IMR-90 (cell line): ENCODE measurements at regions not wholly inside any gene's neighbourhood (a gene's known extent, or its start where the extent isn't known, plus 50 kb on each side); places are given as distances from the start of the nearest gene placed in this dataset.
A peak's percentile ranks its signal among the peaks of the same experiment; 100 is the strongest.

Source experiments
- ATAC-seq: fragments of 200-7000 bp; cut with Tn5 transposase; 2 replicates; pipeline ENCODE4 v1.9.1; 2020; ENCODE audit warnings: low read depth, mild to moderate bottlenecking, moderate library complexity
- BruUV-seq: library from RNA; stranded (reverse); fragments of 400-500 nt; replicated peaks from 2 replicates; lab custom pipeline; 2021; lab: Mats Ljungman, UMichigan
- CTCF ChIA-PET: fragments of 300-600 bp; formaldehyde crosslinking; extraction: SDS; loops from one replicate; lab custom pipeline; 2021; ENCODE audit warnings: antibody characterized with exemption; lab: Yijun Ruan, JAX
- POLR2A ChIA-PET: fragments of 300-600 bp; sonication (Branson Sonifier 250); formaldehyde crosslinking; loops from one replicate; lab custom pipeline; 2022; ENCODE audit warnings: antibody characterized with exemption; ENCODE audit not compliant: unreplicated experiment; lab: Charles Lee
- DNase-seq: peaks from one replicate; pipeline ENCODE4 v3.0.0; 2013
- H2AFZ ChIP-seq: replicated peaks from 2 replicates; pipeline ENCODE3; 2013; ENCODE audit warnings: low read length, mild to moderate bottlenecking; ENCODE audit not compliant: poor library complexity
- H2AK5ac ChIP-seq: 2 replicates; pipeline ENCODE4 v1.6.1; 2013; ENCODE audit warnings: low read depth, low read length, inconsistent platforms
- H2AK9ac ChIP-seq: replicated peaks from 2 replicates; pipeline ENCODE3; 2013; ENCODE audit warnings: mild to moderate bottlenecking, low read depth, low read length, moderate library complexity; ENCODE audit not compliant: poor library complexity
- H2BK120ac ChIP-seq: 2 replicates; pipeline ENCODE4 v1.6.1; 2013; ENCODE audit warnings: low read depth, low read length, inconsistent platforms
- H2BK15ac ChIP-seq: 3 replicates; pipeline ENCODE4 v1.6.1; 2013; ENCODE audit warnings: low read depth, low read length, inconsistent platforms
- H2BK20ac ChIP-seq: 2 replicates; pipeline ENCODE4 v1.6.1; 2013; ENCODE audit warnings: low read depth, mild to moderate bottlenecking, inconsistent platforms, low read length, moderate library complexity
- H2BK5ac ChIP-seq: 2 replicates; pipeline ENCODE4 v1.6.1; 2013; ENCODE audit warnings: mild to moderate bottlenecking, low read depth, low read length, inconsistent platforms; ENCODE audit not compliant: poor library complexity, severe bottlenecking
- H3K14ac ChIP-seq: replicated peaks from 2 replicates; pipeline ENCODE4 v1.6.1; 2013; ENCODE audit warnings: low read depth, low read length, inconsistent platforms
- H3K18ac ChIP-seq: 2 replicates; pipeline ENCODE4 v1.6.1; 2013; ENCODE audit warnings: low read depth, low read length, control low read depth
- H3K23ac ChIP-seq: 2 replicates; pipeline ENCODE4 v1.6.1; 2013; ENCODE audit warnings: low read depth, low read length, inconsistent platforms
- H3K27ac ChIP-seq: 2 replicates; pipeline ENCODE4 v1.5.1; 2013; ENCODE audit warnings: mild to moderate bottlenecking, control low read depth, low read length; ENCODE audit not compliant: insufficient read depth
- H3K27me3 ChIP-seq: 2 replicates; pipeline ENCODE4 v1.6.1; 2013; ENCODE audit warnings: low read length; ENCODE audit not compliant: control insufficient read depth, insufficient read depth
- H3K36me3 ChIP-seq: 2 replicates; pipeline ENCODE4 v1.6.1; 2013; ENCODE audit warnings: low read length, mixed read lengths; ENCODE audit not compliant: control insufficient read depth, insufficient read depth
- H3K4ac ChIP-seq: 2 replicates; pipeline ENCODE4 v1.6.1; 2013; ENCODE audit warnings: low read depth, low read length, inconsistent platforms
- H3K4me1 ChIP-seq: 2 replicates; pipeline ENCODE4 v1.6.1; 2013; ENCODE audit warnings: low read length, mixed read lengths; ENCODE audit not compliant: control insufficient read depth, insufficient read depth
- H3K4me2 ChIP-seq: 2 replicates; pipeline ENCODE4 v1.6.1; 2013; ENCODE audit warnings: low read depth, mild to moderate bottlenecking, control low read depth, low read length, moderate library complexity
- H3K4me3 ChIP-seq: 2 replicates; pipeline ENCODE4 v1.5.1; 2013; ENCODE audit warnings: low read depth, mild to moderate bottlenecking, control low read depth, low read length, moderate library complexity; ENCODE audit not compliant: insufficient read depth
- H3K56ac ChIP-seq: 2 replicates; pipeline ENCODE4 v1.6.1; 2013; ENCODE audit warnings: low read length, inconsistent platforms; ENCODE audit not compliant: insufficient read depth; ENCODE audit errors: extremely low read depth
- H3K79me1 ChIP-seq, 2 experiments: 2 replicates each; pipeline ENCODE4 v1.6.1; 2013; ENCODE audit warnings: low read length in 2 of 2, inconsistent platforms in 1 of 2, low read depth in 1 of 2
- H3K9ac ChIP-seq: 2 replicates; pipeline ENCODE4 v1.6.1; 2013; ENCODE audit warnings: low read depth, low read length, control low read depth
- H3K9me1 ChIP-seq: 2 replicates; pipeline ENCODE4 v1.6.1; 2013; ENCODE audit warnings: low read length, inconsistent platforms; ENCODE audit not compliant: insufficient read depth
- H3K9me3 ChIP-seq: 2 replicates; pipeline ENCODE4 v1.6.1; 2013; ENCODE audit warnings: low read length; ENCODE audit not compliant: control insufficient read depth, insufficient read depth
- H4K20me1 ChIP-seq: 2 replicates; pipeline ENCODE4 v1.6.1; 2013; ENCODE audit warnings: low read length, inconsistent platforms; ENCODE audit not compliant: insufficient read depth
- H4K5ac ChIP-seq: 2 replicates; pipeline ENCODE4 v1.6.1; 2013; ENCODE audit warnings: mild to moderate bottlenecking, low read depth, low read length, control low read depth
- H4K8ac ChIP-seq, 2 experiments: 2 replicates each; pipeline ENCODE4 v1.6.1; 2013; ENCODE audit warnings: low read depth in 2 of 2, low read length in 2 of 2, control low read depth in 1 of 2, inconsistent platforms in 1 of 2
- H4K91ac ChIP-seq: 2 replicates; pipeline ENCODE4 v1.6.1; 2013; ENCODE audit warnings: low read depth, low read length, inconsistent platforms; ENCODE audit not compliant: insufficient read depth
- CTCF ChIP-seq: conservative IDR thresholded peaks from 2 replicates; pipeline ENCODE4 v1.5.1; 2012; ENCODE audit warnings: mild to moderate bottlenecking, low read depth, low read length, improper control_type of control experiment
- ELK1 ChIP-seq: fragments of 150-350 bp; IDR thresholded peaks from 2 replicates; pipeline ENCODE4 v1.6.1; 2016; ENCODE audit warnings: low read depth, mild to moderate bottlenecking, low read length, moderate library complexity, borderline replicate concordance
- MXI1 ChIP-seq: IDR thresholded peaks from 2 replicates; pipeline ENCODE4 v1.6.1; 2012; ENCODE audit warnings: low read depth, mild to moderate bottlenecking, low read length, moderate library complexity, borderline replicate concordance
- SMC3 ChIP-seq: fragments of 150-350 bp; IDR thresholded peaks from 2 replicates; pipeline ENCODE4 v1.6.1; 2016; ENCODE audit warnings: low read depth, mild to moderate bottlenecking, antibody characterized with exemption, low read length, moderate library complexity
- dilution Hi-C: fragments of 300-500 bp; cut with HindIII; formaldehyde crosslinking; loops from one replicate; pipeline ENCODE4 v1.14.3; 2018; ENCODE audit warnings: low sequenced_read_pairs; ENCODE audit not compliant: unreplicated experiment
- in situ Hi-C: fragments of 300-500 bp; cut with MboI; formaldehyde crosslinking; loops from 3 replicates; pipeline ENCODE4 v1.14.3; 2019; ENCODE audit warnings: low sequenced_read_pairs, inconsistent platforms, mixed read lengths
- intact Hi-C: fragments of 100-400 bp; cut with micrococcal nuclease; formaldehyde crosslinking; loops from 2 replicates; pipeline ENCODE4 v1.10.0; 2022

- Histone ChIP-seq H3K9me1 (no peaks in the 10 kb centered on the region), H2AK9ac (no peak overlapping the region), H3K56ac (no peak overlapping the region), H3K27ac (no peak overlapping the region), H3K9ac (no peak overlapping the region), H3K9me3 (no peaks in the 10 kb centered on the region), H4K20me1 (no peaks in the 10 kb centered on the region), H2BK5ac (no peak overlapping the region), H3K23ac (no peak overlapping the region), H3K4me3 (no peak overlapping the region), H3K4me2 (no peak overlapping the region), H4K91ac (no peak overlapping the region), H2AFZ (no peak overlapping the region), H2BK120ac (no peak overlapping the region), H2AK5ac (no peak overlapping the region), H3K36me3 (no peaks in the 10 kb centered on the region), H3K14ac (no peak overlapping the region), H3K4me1 (no peaks in the 10 kb centered on the region), H3K18ac (no peak overlapping the region), H2BK15ac (no peak overlapping the region), H3K4ac (no peak overlapping the region), H3K79me1 (no peaks in the 10 kb centered on the region), H3K27me3 (no peaks in the 10 kb centered on the region), H4K8ac (no peak overlapping the region), H2BK20ac (no peak overlapping the region), H4K5ac (no peak overlapping the region)
- ChIA-PET POLR2A (no interaction called here), CTCF (no interaction called here)
- ATAC-seq (no peak), DNase-seq (no peak)
- dilution Hi-C loops, result no loop called here
- TF ChIP-seq CTCF (0 out of 2 replicates have a peak, but pooled peaks have one; percentile 4), SMC3 (no peak), MXI1 (no peak), ELK1 (no peak)
- intact Hi-C loops, result no loop called here
- no TSS peak for BruUV-seq
- in situ Hi-C loops, result no loop called here
Observed at GRCh38 chr2:198930170-198930569, 527.6 kb downstream of the SATB2 start.
